Panc1 (cell line): ENCODE measurements at regions not wholly inside any gene's neighbourhood (a gene's known extent, or its start where the extent isn't known, plus 50 kb on each side); places are given as distances from the start of the nearest gene placed in this dataset.

Experiments
- ATAC-seq: fragments of 200-7000 bp; cut with Tn5 transposase; 2 replicates; pipeline ENCODE4 v1.9.1; 2020; ENCODE audit warnings: mild to moderate bottlenecking, moderate library complexity
- BruUV-seq: library from RNA; stranded (reverse); fragments of 400-500 nt; replicated peaks from 2 replicates; lab custom pipeline; 2021; lab: Mats Ljungman, UMichigan
- CTCF ChIA-PET: fragments of 300-600 bp; sonication (Branson Sonifier 250); formaldehyde crosslinking; loops from one replicate; lab custom pipeline; 2022; ENCODE audit warnings: antibody characterized with exemption; lab: Charles Lee
- POLR2A ChIA-PET: fragments of 300-600 bp; sonication (Branson Sonifier 250); formaldehyde crosslinking; loops from one replicate; lab custom pipeline; 2022; ENCODE audit warnings: antibody characterized with exemption; lab: Charles Lee
- DNase-seq: peaks from one replicate; pipeline ENCODE4 v3.0.0-alpha.2; 2010; ENCODE audit warnings: low read depth, low spot score
- H3K27ac ChIP-seq: 2 replicates; pipeline ENCODE4 v1.5.1; 2011; ENCODE audit warnings: mild to moderate bottlenecking, low read length, inconsistent platforms
- H3K27me3 ChIP-seq: fragments of 200-500 bp; sonication (Bioruptor generic); 2 replicates; pipeline ENCODE4 v1.6.0; 2014; ENCODE audit warnings: low read length, inconsistent platforms; ENCODE audit not compliant: control insufficient read depth, insufficient read depth
- H3K36me3 ChIP-seq: fragments of 200-500 bp; sonication (Bioruptor generic); 2 replicates; pipeline ENCODE4 v1.5.1; 2014; ENCODE audit warnings: inconsistent platforms, mild to moderate bottlenecking, low read length, moderate library complexity; ENCODE audit not compliant: control insufficient read depth, insufficient read depth
- H3K4me1 ChIP-seq: 2 replicates; pipeline ENCODE4 v1.5.1; 2011; ENCODE audit warnings: inconsistent platforms, mild to moderate bottlenecking, low read length, moderate library complexity; ENCODE audit not compliant: control insufficient read depth, insufficient read depth
- H3K4me3 ChIP-seq, 2 experiments: 2 replicates each; pipeline ENCODE4 v1.5.1; 2011 to 2012; ENCODE audit warnings: low read depth in 2 of 2, low read length in 2 of 2, mild to moderate bottlenecking in 2 of 2, inconsistent platforms in 1 of 2, moderate library complexity in 1 of 2
- H3K9me3 ChIP-seq: fragments of 200-500 bp; sonication (Bioruptor generic); 2 replicates; pipeline ENCODE4 v1.5.1; 2014; ENCODE audit warnings: low read depth, mild to moderate bottlenecking, inconsistent platforms, low read length, moderate library complexity; ENCODE audit not compliant: control insufficient read depth, insufficient read depth
- POLR2AphosphoS5 ChIP-seq: IDR thresholded peaks from 2 replicates; pipeline ENCODE4 v1.6.1; 2012; ENCODE audit warnings: mild to moderate bottlenecking, low read depth, low read length, moderate library complexity
- SIN3A ChIP-seq: IDR thresholded peaks from 2 replicates; pipeline ENCODE4 v1.6.1; 2012; ENCODE audit warnings: low read depth, mild to moderate bottlenecking, low read length, moderate library complexity, borderline replicate concordance; ENCODE audit not compliant: insufficient read depth
- TCF7L2 ChIP-seq: IDR thresholded peaks from 2 replicates; pipeline ENCODE4 v1.6.1; 2011; ENCODE audit warnings: mild to moderate bottlenecking, low read depth, low read length, inconsistent platforms
- in situ Hi-C: cut with HindIII; loops from 2 replicates; pipeline ENCODE4 v1.10.0; 2016; ENCODE audit warnings: low sequenced_read_pairs, low pct_unique_long_range_greater_than_20kb
- intact Hi-C: fragments of 100-400 bp; cut with micrococcal nuclease; formaldehyde crosslinking; loops from one replicate; pipeline ENCODE4 v1.10.0; 2022; ENCODE audit not compliant: unreplicated experiment
- TF ChIP-seq, protein P1 (sequence below): fragments of 450-650 bp; IDR thresholded peaks from 2 replicates; pipeline ENCODE4 v1.5.1; 2017; ENCODE audit warnings: mild to moderate bottlenecking
- TF ChIP-seq, protein P2 (sequence below), 2 experiments: IDR thresholded peaks; 2 replicates each; pipeline ENCODE4 v1.6.1; 2011 to 2012; ENCODE audit warnings: low read depth in 2 of 2, control low read depth in 1 of 2, low read length in 1 of 2, mild to moderate bottlenecking in 1 of 2, moderate library complexity in 1 of 2; ENCODE audit not compliant: insufficient read depth in 1 of 2

DNA sequence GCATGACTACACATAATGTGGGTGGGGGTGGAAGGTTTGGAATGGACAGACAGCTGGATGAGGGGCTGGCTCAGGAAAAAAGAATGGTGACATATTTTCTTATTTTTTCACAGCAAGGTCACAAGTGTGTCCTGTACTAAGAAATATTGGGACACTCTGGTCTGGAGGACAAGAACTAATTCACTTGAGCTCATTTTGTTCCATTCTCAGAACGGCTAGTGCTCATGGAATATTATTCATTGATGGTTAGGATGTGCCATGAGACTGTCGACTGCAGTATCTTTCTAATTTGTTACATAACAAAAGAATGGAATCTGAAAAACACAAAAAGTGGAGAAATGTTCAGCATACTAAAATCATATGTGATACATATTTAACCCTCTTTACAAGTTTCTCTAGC, 149.5 kb downstream of the BMP4 start:
- no peak for ATAC-seq
- POLR2A ChIA-PET = no interaction called here
- DNase-seq = no peak
- Histone ChIP-seq H3K36me3 (no peaks in the 10 kb centered on the region), H3K4me3 (no peak overlapping the region), H3K4me1 (no peaks in the 10 kb centered on the region), H3K27ac (no peak overlapping the region), H3K9me3 (no peaks in the 10 kb centered on the region), H3K27me3 (no peaks in the 10 kb centered on the region)
- TF ChIP-seq TCF7L2 (no peak), SIN3A (no peak), POLR2AphosphoS5 (no peak)
- TF ChIP-seq, protein P1, sequence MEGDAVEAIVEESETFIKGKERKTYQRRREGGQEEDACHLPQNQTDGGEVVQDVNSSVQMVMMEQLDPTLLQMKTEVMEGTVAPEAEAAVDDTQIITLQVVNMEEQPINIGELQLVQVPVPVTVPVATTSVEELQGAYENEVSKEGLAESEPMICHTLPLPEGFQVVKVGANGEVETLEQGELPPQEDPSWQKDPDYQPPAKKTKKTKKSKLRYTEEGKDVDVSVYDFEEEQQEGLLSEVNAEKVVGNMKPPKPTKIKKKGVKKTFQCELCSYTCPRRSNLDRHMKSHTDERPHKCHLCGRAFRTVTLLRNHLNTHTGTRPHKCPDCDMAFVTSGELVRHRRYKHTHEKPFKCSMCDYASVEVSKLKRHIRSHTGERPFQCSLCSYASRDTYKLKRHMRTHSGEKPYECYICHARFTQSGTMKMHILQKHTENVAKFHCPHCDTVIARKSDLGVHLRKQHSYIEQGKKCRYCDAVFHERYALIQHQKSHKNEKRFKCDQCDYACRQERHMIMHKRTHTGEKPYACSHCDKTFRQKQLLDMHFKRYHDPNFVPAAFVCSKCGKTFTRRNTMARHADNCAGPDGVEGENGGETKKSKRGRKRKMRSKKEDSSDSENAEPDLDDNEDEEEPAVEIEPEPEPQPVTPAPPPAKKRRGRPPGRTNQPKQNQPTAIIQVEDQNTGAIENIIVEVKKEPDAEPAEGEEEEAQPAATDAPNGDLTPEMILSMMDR = no peak
- TF ChIP-seq, protein P2, sequence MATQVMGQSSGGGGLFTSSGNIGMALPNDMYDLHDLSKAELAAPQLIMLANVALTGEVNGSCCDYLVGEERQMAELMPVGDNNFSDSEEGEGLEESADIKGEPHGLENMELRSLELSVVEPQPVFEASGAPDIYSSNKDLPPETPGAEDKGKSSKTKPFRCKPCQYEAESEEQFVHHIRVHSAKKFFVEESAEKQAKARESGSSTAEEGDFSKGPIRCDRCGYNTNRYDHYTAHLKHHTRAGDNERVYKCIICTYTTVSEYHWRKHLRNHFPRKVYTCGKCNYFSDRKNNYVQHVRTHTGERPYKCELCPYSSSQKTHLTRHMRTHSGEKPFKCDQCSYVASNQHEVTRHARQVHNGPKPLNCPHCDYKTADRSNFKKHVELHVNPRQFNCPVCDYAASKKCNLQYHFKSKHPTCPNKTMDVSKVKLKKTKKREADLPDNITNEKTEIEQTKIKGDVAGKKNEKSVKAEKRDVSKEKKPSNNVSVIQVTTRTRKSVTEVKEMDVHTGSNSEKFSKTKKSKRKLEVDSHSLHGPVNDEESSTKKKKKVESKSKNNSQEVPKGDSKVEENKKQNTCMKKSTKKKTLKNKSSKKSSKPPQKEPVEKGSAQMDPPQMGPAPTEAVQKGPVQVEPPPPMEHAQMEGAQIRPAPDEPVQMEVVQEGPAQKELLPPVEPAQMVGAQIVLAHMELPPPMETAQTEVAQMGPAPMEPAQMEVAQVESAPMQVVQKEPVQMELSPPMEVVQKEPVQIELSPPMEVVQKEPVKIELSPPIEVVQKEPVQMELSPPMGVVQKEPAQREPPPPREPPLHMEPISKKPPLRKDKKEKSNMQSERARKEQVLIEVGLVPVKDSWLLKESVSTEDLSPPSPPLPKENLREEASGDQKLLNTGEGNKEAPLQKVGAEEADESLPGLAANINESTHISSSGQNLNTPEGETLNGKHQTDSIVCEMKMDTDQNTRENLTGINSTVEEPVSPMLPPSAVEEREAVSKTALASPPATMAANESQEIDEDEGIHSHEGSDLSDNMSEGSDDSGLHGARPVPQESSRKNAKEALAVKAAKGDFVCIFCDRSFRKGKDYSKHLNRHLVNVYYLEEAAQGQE (IDR thresholded peaks at IDR 0.05; ENCODE audit: insufficient read depth in 1 of 2, low read depth in 2 of 2, low read length in 1 of 2) = no peak
- in situ Hi-C loops = no loop called here
- no TSS peak for BruUV-seq
- CTCF ChIA-PET = no interaction called here
- intact Hi-C loops = no loop called here

DNA sequence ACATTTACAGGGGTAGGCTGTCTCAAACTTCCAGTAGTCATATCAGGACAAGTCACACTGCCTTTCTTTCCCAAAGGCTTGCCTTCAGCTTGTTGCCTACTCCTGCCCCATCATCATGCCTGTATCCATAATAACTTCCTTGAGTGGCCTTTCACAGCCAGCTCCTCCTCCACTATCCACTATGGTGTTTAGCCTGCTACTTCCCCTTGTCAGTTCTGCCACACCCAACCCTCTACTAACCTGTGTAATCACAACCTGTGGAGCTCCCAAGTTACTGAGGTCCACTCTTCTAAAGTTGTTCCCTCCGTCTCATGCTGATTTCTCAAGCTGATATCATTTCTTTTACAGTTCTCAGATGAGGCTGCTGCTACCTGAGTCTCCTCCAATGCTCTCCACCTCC, 159.9 kb downstream of the BMP4 start:
- H3K4me1 ChIP-seq = no peaks in the 10 kb centered on the region
- no TSS peak for BruUV-seq
- H3K27me3 ChIP-seq = no peaks in the 10 kb centered on the region
- no peaks in the 10 kb centered on the region for H3K36me3 ChIP-seq
- ATAC-seq (no peak), DNase-seq (no peak)
- TF ChIP-seq SIN3A = no peak
- intact Hi-C loops (no loop called here), in situ Hi-C loops (no loop called here)
- no peaks in the 10 kb centered on the region for H3K9me3 ChIP-seq
- ChIA-PET POLR2A (no interaction called here), CTCF (no interaction called here)
- H3K4me3 ChIP-seq = no peak overlapping the region
- H3K27ac ChIP-seq = no peak overlapping the region

DNA sequence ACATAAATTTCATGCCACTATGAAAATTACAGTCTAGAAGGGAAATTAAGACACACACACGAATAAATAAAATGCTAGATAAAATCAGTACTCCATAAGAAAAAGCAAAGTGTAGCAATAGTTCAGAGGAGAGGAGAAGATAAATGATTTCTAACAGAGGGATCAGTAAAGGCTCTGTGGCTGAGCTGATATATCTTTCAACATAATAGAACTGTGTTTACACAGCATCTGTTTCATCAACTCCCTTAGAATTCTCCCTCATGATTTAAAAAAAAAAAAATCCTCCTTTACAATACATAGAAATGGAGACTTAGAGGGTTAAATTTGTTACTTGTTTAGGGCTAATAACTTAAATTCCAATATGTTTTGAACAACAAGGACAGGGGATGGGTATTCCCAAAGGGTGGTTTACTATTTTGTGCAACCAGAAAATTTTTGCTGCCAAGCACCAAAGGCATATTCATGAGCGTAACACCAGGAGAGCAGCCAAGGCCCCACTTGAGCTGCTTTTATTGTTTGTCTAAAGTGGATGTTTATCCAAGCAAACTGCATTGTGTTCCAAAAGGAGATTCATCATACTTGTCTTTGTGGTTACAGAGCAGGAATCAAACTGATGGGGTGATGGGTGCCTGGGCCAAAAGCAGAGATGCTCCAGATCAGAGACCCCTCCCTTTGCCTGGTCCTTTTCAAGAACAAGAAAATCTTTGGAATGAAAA, 162.7 kb downstream of the BMP4 start:
- Histone ChIP-seq H3K36me3 (no peaks in the 10 kb centered on the region), H3K4me3 (no peak overlapping the region), H3K4me1 (no peaks in the 10 kb centered on the region), H3K9me3 (no peaks in the 10 kb centered on the region), H3K27me3 (no peaks in the 10 kb centered on the region), H3K27ac (no peak overlapping the region)
- DNase-seq (no peak), ATAC-seq (no peak)
- in situ Hi-C loops (no loop called here), intact Hi-C loops (no loop called here)
- TF ChIP-seq TCF7L2 (no peak), POLR2AphosphoS5 (no peak), SIN3A (no peak)
- TF ChIP-seq, protein P1 = no peak
- TF ChIP-seq, protein P2 (IDR thresholded peaks at IDR 0.05; ENCODE audit: insufficient read depth in 1 of 2, low read depth in 2 of 2, low read length in 1 of 2) = no peak
- CTCF ChIA-PET = no interaction called here
- POLR2A ChIA-PET = no interaction called here
- BruUV-seq = no TSS peak
